HCEC 1CT (cell line): ENCODE measurements at regions not wholly inside any gene's neighbourhood (a gene's known extent, or its start where the extent isn't known, plus 50 kb on each side); places are given as distances from the start of the nearest gene placed in this dataset.
"Not testable (repeated sequence)": the region's sequence is repeated elsewhere in the genome, so short reads cannot be mapped to it uniquely, and the experiment has no call there.

Experiments used
- DNase-seq: peaks from one replicate; pipeline ENCODE4 v3.0.0-alpha.2; 2017

DNA sequence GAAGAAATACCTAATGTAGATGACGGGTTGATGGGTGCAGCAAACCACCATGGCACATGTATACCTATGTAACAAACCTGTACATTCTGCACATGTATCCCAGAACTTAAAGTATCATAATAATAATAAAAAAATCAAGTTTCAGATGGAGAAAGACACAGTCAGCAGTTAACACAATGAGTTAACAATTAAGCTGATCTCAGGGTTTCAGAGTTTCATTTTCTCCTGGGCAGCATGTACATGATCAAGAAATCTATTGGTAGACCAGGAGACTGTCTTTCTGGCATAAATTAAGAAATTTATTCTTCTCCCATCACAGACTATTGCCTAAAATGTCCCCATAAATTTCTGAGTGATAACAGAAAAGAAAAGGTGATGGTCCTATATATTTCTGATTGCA, 155.3 kb downstream of the RAD51AP2 start:
- no peak for DNase-seq

DNA sequence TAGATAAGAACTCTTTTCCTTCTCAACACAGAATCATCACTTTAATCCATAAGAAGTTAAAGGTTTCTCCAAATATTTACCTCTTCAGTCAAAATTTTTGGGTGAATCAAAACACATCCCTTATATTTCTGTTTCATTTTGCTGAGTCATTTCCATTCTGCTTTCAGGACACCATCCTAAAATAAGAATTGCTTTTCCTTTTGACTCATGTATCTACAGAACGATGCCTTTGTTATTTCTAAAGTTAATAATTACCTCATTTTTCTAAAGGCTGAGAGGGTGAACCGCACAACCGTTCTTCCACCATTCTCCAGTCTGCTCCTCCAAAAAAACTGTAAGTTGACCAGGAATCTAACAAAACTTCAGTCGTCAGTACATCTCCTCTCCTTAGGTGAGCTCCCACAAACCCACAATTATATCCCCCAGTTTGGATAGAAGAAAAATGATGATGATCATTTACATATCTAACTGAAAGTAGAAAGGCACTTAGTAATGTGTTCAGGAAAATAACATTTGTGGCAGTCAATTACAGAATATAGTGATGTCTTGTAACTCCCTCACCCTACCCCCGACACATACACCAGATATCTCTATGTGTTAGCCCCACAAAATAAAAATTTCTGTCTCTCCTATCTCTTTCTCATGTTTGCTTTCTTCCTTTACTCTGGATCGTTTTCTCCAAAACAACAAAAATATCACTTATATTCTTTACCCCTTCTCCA, 162.5 kb downstream of the RAD51AP2 start:
- no peak for DNase-seq

DNA sequence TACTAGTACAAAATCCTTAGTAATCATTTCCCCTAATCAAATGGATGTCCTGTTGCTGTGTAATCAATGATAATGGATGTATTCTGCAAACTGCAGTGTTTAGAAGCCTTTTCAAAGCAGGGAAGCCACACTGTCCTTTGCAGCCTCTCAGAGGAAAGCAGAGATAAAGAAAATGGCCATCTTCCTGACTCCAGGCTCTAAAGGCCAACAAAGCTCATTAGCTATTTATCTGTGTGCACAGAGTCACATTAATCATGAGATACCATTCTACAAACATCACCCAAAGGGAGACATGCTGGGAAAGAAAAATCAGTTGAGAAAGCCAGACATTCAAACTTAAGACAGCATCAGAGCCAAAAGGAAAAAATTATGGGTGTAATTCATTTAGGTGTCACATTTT, 165.0 kb downstream of the RAD51AP2 start:
- no peak for DNase-seq

DNA sequence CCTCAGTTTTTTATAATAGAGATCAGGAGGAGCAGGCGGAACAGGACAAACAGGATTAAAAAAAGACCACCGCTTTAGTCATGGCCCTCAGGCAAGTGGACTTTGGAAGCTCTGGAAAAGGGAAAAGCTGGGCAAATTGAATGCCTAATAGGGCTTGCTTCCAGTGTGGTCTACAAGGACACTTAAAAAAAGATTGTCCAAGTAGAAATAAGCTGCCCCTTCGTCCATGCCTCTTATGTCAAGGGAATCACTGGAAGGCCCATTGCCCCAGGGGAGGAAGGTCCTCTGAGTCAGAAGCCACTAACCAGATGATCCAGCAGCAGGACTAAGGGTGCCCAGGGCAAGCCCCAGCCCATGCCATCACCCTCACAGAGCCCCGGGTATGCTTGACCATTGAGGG, 175.5 kb downstream of the RAD51AP2 start:
- DNase-seq: not testable (repeated sequence)

DNA sequence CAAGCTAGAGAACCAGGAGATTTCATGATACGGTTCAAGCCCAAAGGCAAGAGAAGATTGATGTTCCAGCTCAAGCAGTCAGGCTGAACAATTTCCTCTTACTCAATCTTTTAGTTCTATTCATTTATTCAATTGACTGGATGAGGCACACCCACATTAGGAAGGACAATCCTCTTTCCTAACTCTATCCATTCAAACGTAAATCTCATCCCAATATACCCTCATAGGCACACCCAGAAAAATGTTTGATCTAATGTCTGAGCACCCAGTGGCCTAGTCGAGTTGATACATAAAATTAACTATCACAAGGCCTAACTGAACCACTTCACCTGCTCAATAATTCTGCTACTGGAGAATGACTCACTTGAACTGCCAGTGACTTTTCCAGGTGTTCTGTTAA, 180.7 kb downstream of the RAD51AP2 start:
- DNase-seq: no peak

DNA sequence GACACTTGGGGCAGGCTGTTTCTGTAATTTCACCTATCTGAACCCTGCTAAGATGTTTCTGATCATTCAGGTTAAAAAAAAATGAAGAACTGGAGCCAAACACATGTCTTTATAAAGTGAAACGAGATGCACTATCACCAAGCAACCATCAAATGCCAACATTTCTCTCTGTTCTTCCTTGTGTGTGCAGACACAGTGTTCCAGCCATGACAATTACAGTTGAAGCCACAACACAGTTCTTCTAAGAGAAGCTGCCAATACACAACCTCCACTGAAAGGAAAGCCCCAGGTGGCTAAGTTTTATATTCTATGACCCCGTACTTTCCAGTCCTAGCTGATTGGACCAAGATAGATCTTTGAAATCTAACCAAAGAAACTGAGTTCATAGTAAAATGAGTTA, 181.8 kb downstream of the RAD51AP2 start:
- no peak for DNase-seq

DNA sequence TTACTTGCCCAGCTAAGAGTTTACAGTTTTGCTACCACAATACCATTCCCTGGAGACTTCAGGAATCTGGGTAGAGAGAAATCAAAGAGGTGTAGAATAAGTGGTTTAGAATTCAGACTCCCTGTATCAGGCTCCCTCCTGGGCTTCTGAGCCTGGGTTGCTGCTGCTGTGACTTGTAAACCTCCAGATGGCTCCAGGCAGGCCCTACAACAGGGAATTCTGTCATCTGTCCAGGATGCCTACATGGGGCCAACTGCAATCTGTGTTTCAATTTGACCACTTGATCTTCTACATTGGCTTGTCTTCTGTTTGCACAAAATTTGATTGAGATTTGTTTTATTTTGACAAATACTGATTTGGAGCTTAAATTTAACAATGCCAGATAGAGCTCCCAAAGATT, 183.9 kb downstream of the RAD51AP2 start:
- DNase-seq: no peak

DNA sequence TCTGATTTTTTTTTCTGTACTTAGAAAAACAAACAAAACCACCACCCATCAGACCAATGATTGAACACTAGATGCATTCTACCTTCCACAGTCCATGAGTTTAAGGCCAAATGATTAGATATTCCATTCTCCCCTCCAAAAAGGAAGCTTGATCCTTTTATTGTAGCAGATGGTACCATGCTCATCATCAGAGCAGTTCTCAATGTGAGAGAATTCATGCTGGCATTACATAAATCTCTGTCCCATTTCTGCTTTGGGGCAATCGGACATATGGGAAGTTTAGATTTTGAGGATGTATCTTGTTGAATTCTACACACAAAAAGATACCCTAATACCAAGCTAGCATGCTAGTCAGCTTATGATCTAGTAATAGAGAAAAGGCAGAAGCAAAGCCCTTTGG, 186.6 kb downstream of the RAD51AP2 start:
- DNase-seq: no peak

DNA sequence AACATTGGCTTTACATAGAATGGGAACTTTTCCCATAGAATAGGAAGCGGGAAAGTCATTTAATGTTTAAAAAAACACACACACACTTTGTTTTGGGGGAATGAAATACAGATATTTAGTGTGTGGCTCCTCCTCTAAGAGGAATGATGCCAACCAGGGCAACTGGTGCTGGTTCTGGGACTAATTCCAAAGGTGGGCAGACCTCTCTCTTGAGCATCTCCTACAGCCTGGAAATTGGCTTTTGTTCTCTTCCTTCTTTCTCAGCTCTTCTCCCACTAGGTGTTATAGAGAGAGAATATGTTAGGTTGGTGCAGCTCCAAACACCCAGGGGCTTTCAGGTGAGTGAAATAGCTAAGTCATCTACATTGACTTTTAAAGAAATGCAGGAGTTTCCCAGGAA, 190.1 kb downstream of the RAD51AP2 start:
- no peak for DNase-seq

DNA sequence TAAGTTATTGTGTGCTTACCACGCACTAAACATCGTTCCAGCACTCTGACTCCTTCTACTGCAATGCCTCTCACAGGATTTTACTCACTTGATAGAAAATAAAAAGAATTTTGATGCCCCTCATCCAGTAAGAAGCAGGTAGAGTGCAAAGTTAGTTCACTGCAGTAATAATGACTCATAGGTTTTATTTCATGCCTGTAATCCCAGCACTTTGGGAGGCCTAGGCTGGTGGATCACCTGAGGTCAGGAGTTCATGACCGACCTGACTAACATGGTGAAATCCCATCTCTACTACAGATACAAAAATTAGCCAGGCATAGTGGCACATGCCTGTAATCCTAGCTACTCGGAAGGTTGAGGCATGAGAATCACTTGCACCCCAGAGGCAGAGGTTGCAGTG, 190.6 kb downstream of the RAD51AP2 start:
- DNase-seq: no peak

DNA sequence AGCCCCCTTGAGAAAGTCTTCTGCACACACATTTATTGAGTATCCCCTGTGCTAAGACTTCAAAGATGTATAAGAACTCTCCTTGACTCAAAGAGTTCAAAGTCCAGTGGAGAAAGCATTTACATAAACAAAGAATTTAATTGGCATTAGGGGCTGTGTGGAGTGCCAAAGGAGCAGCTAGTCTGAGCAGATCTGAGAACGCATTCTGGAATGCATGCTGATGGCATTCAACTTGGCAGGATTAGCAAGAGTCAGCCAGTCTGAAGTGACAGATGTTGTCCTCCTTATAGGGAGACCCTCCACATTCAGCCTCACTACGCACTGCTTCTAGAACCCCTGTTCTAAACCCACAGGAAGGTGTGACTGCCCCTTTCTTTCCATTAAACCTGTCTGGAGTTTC, 191.5 kb downstream of the RAD51AP2 start:
- no peak for DNase-seq

DNA sequence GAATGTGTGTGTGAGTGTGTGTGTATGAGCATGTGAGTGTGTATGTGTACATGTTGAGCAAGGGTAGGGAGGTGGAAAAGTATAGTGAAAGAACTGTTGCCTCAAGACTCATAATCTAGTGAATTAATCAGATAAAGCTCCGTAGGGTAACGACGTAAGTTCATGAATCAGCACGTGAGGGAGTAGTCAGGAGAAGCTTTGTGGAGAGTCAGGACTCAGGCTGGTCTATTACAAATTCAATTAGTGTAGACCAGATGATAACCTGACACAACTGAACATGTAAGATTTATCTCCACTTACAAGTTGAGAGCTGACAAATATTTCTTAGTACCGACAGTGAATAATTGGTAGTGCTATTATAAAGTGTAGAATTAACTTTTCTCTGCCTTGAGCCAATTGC, 194.5 kb downstream of the RAD51AP2 start:
- DNase-seq: no peak

DNA sequence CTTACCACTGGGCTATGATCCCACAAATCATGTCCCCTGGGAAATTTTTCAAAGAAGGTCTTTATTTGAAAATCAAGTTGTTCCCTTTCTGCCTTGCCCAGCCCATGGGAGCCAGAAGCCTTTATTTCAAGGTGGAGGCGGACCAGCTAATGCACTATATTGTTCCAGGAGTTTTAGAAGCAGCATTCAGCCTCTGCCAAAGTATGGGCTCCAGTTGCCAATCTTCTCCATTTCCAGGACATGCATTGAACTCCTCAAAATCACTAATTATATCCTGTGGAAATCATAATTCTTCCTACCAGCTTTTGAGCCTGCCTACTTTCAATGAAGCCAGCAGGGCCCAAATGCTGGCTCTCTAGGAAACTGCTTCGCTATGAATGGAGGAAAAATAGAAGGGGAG, 195.8 kb downstream of the RAD51AP2 start:
- DNase-seq: no peak

DNA sequence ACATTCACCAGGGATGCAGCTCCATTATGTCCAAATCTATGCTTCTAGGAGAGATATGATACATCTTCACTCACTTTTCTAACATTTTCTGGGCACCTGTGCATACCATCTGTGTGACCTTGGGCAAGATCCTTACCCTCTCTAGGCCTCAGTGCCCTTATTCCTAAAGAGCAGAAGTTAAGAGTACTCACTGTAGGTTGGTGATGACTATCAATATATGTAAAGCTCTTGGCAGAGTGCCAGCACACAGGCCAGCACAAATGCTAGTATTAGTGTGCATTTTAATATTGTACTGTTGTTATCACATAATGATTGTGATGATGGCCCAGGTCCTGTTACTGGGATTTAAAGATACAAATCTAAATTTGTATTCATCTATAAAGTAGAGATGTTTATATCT, 199.2 kb downstream of the RAD51AP2 start:
- DNase-seq: no peak

DNA sequence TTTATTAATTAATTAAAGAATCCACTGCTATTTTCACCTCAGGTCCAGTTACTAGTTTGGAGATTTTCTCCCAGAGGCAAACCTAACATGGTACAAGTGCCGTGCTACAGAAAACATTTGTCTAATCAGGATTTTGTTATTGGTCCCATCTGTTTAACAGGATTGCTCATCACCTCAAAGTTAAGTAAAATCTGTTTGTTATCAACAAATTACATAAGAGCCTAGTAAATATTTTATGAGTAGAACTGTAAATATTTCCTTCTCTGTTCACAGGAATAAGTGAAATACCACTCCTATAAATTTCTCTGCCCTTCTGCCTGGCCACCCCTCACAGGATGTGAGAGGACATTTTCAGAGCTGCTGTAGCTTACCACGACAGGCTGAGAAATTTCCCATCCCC, 200.2 kb downstream of the RAD51AP2 start:
- no peak for DNase-seq

DNA sequence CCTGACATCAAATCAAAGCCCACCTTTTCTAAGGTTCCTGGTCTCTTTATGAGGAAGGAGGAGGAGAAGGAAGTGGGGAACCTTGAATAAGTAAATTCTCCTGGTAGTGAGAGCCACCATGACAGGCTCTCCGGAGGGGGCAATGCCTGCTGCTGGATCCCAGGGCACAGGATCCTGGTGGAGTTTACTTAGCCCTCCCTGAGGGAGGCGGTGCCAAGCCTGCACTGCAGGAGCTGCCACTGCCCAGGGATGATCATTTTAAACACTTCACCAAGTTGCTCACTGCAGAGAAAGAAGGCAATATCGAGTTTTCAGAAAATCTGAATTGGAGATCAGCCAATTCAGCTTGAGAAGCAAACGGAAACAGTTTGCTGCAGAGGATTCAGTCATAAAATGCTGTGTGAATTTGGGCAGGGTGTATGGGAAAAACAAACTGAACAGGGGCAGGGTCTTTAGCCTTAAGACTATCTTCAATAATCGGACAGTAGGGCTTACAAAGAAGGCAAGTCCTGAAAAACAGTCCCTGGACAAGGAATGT, 200.7 kb downstream of the RAD51AP2 start:
- no peak for DNase-seq

DNA sequence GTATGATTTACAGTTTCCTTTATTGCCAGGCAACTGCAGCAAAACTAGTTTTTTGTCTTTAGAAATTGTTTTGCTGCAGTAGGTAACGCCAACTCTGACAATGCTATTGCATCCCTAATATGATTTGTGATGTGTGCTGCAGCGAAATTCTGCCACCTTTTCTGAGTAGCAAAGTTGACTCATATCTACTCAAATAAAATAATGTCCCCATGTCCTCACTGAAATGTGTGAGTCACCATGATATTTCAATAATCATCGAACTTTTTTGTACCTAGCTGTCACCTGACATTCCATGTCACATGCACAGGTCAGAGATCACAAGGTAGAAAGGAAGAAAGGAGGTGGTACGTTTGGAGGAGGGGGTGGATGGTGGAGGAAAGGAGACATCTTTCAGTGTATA, 205.0 kb downstream of the RAD51AP2 start:
- DNase-seq: no peak

DNA sequence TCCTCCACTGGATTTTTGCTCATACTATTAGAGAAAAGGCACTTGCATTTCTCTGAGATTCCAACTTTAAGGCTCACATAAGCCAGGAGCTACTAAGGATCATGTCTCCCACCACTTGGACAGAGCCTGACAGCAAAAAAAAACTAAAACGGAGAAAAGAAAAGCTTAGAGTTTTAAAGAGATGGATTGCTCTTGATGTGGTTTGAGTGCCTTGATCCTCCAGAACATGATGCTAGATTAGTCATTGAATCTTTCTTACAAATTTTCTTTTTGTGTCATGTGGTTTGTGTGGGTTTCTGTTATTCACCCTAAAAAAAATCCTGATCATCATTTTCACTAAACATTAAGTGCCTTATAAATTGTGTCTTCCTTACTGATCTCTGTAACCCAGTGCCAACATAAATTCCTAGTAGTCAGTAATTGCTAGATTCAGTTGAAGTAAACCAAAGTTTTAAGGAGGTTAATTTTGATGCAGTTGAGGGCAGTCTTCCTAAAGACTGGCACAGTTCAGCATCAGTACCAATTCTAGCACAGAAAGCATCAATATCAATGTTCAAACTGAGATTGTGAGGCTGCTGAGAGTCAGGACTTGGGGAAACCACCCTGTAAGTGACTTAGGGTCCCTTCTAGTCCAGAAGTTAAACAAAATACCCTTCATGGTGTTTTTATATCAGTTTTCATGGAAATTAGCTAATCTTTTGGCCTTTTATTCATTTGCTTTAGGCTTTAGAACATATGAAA, 206.3 kb downstream of the RAD51AP2 start:
- peak; percentile 71 for DNase-seq

DNA sequence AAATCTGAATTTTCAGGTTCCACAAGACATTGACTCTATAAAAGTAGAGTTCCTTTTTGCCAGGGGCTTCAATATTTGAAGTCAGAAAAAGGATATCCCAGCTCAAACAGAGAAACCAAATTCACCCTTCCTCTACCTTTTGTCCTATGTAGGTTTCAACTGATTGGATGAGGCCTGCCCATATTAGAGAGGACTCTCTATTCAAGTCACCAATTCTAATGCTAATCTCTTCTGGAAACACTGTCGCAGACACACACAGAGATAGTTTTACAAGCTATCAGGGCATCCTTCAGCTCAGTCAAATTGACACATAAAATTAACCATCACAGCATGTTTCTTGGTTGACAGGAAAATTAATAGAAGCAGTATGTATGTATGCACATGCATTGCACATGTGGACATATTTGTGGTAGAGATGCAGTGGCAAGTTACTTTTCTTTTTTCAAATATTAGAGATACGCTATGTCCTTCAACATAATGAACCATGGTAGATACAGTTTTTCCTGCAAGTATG, 207.1 kb downstream of the RAD51AP2 start:
- no peak for DNase-seq

DNA sequence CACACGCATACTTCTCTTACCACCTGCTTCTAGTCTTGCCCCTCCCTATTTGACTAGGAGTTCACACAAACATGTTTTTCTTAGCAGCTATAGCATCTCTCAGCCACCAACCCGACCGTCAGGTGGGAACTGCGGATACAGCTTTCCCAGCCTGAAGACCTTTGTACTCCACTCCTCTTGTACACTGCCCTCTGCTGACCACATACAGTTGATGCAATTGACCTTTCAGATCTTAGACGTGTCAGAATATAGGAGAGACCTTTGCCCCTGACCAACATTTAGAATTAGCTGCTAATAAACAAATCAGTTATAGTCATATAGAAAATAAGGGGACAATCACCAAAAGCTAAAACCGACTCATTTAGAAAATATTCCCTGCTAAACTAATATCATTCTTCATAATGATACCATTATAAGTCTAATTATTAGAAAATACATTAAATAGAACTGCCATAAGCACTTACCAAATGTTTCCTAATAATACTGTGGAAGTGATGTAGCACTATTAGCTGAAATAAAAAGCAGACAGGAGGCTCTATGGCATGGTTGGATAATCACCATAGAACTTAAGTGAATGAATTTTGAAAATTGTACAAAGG, 208.4 kb downstream of the RAD51AP2 start:
- DNase-seq: peak; percentile 64

DNA sequence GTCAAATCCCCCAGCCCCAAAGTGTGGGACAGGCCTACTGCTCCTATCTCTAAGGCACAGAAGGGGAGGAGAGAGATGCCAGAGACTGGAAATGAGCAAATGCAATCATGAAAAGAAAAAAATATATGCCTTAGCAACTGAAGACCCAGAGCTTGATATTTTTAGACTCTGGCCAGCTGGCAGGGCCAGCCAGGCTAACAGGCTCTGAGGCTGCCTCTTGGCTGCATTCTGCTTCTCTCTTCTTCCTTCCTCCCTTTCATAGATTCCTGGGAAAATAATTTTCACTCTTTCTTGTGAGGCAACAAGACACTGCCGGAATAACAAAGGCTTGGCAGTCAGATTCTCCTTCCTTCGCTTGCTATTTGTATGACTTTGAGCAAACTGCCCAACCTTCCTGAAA, 209.1 kb downstream of the RAD51AP2 start:
- DNase-seq: no peak

DNA sequence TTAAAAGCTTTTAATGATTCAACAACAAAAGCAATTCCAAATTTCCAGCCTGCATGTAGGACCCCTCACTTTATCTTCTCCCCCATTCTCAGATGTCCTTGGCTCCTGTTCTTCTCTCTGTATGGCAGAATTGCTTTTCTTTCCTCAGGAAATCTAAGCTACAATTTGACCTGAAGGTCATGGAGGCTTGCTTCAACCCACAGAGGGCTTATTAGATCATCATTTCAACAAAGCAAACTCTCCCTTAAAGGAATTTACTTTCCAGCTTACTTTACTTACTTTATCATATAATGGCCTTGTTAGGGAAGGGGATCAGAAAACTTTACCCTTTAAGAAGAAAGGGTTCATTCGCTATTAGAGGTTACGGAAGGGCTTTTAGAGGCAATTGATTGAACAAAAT, 211.5 kb downstream of the RAD51AP2 start:
- DNase-seq: peak; percentile 53

DNA sequence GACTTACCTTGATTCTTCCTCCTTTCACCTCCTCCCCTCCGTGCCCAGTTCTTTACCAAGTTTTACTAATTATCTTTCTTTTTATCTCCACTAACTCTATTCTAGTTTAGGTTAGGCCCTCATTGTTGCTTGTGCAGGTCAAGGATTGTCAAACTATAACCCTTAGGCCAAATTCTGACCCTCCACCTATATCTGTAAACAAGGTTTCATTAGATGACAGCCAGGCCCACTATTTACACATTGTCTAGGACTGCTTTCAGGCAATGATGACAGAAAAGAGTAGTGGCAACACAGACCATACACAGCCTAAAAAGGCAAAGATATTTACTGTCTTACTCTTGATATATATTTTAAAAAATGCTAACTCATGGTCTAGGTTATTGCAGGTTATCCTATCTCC, 212.0 kb downstream of the RAD51AP2 start:
- DNase-seq: no peak

DNA sequence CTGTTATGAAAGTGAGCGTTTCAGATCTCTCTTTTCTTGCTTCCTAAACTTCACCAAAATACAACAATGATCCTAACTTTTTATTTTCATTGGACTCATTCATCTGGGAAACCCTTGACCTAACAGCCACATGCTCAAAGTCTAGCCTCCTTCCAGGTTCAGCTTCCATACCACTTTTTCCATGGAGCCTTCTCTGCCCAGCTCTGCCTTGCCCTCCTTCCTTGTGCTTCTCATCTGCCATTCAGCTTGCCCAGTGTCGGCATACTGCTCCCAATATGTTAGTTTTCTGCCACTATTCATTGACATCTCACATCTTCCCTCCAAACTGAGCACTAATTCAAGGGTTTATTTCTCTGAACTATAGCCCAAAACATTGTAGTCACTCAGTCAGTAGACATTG, 214.7 kb downstream of the RAD51AP2 start:
- peak; percentile 81 for DNase-seq
